H7 (cell line): ENCODE measurements at regions not wholly inside any gene's neighbourhood (a gene's known extent, or its start where the extent isn't known, plus 50 kb on each side); places are given as distances from the start of the nearest gene placed in this dataset.

Source experiments
- DNase-seq: peaks from one replicate; pipeline ENCODE4 v3.0.0; 2012
- H3K27me3 ChIP-seq: 2 replicates; pipeline ENCODE4 v1.6.0; 2011; ENCODE audit warnings: mild to moderate bottlenecking, low read length; ENCODE audit not compliant: control insufficient read depth, insufficient read depth
- H3K36me3 ChIP-seq: replicated peaks from 2 replicates; pipeline ENCODE4 v1.5.1; 2011; ENCODE audit warnings: low read length; ENCODE audit not compliant: control insufficient read depth, insufficient read depth
- H3K4me3 ChIP-seq: 2 replicates; pipeline ENCODE4 v1.5.1; 2011; ENCODE audit warnings: low read depth, mild to moderate bottlenecking, control low read depth, low read length, moderate library complexity; ENCODE audit not compliant: insufficient read depth

DNA sequence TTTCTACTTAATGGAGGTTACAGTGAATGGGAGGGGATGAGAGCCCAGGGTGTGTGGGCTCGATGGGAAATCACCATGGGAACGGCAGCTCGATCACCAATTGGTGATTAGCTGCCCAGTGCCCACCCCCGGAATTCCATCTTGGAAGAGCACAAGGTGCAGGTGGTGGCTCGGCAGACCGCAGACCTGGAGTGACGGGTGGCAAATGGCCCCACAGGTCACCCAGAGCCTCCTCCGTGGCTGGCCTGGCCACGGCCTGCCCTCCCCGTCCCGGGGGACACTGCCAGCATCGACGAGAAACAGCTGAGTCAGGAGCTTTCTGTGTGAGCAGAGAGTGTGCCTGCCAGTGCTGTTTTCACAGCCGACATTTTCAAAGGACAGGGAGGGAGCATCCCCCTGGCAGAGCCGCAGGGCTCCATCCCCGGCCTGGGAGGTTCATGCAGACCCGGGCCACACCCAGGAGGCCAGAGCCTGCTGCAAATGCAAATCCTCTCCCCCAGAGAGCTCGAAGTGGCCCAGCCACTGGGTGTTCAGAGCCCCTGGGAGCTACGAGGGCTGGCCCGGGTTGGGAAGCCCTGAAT, 176.4 kb upstream of the MYT1L start:
- H3K36me3 ChIP-seq, result no peaks in the 10 kb centered on the region
- no peak overlapping the region for H3K4me3 ChIP-seq
- DNase-seq, result peak; percentile 59
- H3K27me3 ChIP-seq, result no peaks in the 10 kb centered on the region

DNA sequence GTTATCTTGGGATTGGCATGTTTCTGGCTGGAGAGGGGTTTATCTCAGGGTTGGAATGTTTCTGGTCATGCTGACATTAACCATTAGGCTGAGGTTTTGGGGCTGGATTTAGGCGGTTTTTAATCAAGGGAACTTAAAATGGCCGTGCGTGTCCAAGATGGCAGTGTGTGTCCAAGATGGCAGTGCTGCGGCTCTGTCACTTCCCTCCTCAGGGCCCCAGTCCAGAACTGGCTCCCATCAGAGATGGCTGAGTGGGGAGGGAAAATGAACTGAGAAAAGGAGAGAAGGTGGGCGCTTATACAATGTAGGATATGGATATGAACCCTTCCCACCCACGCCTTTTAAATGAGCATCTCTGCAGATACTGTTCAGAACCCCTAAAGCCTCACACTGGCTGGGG, 175.5 kb upstream of the MYT1L start:
- Histone ChIP-seq H3K4me3 (no peak overlapping the region), H3K36me3 (no peaks in the 10 kb centered on the region), H3K27me3 (no peaks in the 10 kb centered on the region)
- DNase-seq, result no peak

GRCh38 chr2:2505604-2506003, 174.5 kb upstream of the MYT1L start:
- H3K27me3 ChIP-seq, result no peaks in the 10 kb centered on the region
- H3K36me3 ChIP-seq, result no peaks in the 10 kb centered on the region
- no peak overlapping the region for H3K4me3 ChIP-seq
- DNase-seq, result no peak

DNA sequence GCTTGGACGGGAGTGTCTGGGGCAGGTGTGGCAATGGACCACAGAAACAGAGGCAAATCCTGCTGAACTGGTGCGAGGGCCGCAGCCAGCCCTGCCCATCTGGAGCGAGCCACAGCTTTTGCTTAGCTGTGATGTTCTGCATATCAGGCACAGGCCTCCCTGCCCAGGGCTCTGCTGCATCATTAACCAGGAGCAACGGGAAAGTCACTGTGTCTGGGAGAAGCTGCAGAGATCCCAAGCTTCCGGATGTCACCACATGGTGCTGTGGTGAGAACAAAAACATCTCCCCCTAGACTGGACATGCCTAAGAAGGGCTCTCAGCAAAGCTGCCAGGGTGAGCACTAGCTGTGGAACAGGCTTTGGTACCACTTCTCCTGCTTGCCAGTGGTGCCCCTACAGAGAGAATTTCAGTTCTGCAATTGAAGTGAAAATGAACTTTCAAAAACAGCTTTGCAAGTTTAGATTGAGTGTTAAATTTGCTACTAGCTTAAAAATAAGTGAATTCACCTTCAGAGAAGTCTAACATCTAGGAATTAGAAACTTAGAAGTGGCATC, 172.9 kb upstream of the MYT1L start:
- Histone ChIP-seq H3K27me3 (no peaks in the 10 kb centered on the region), H3K36me3 (no peaks in the 10 kb centered on the region), H3K4me3 (no peak overlapping the region)
- DNase-seq, result no peak

GRCh38 chr2:2502201-2502549, 171.1 kb upstream of the MYT1L start:
- Histone ChIP-seq H3K36me3 (no peaks in the 10 kb centered on the region), H3K27me3 (no peaks in the 10 kb centered on the region), H3K4me3 (no peak overlapping the region)
- no peak for DNase-seq

DNA sequence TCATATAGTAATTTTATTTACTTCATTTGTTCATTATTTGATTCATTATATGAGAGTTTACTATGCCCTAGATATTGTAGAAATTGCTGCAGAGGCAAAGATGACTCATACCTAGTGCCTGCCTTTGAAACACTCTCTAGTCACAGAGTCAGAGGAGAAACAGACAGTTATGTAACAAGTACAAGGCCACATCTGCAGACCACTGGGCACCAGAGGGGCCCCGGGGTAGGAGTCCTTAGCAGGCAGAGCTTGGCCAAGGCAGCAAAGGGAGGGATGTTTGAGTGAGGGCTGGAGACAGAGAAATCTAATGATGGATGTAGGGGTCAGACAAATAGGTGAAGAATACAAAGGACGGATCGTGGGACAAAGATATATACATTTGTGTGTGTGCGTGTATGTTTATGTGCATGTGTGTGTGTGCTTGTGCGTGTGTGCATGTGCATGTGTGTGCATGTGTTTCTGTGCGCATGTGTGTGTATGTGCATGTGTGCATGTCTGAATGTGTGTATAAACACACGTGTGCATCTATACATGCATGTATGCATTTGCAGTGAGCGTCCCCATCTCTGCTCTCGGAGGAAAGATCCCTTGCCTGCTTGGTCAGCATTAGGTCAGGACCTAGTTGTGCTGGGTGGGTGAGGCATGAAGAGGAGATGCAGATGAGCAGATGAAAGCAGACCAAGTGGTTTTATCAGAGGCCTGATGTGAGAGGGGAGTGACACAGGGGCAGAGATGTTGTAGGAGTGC, 170.6 kb upstream of the MYT1L start:
- H3K27me3 ChIP-seq, result no peaks in the 10 kb centered on the region
- H3K36me3 ChIP-seq, result no peaks in the 10 kb centered on the region
- DNase-seq, result no peak

GRCh38 chr2:2495606-2496005, 164.5 kb upstream of the MYT1L start:
- Histone ChIP-seq H3K36me3 (no peaks in the 10 kb centered on the region), H3K4me3 (no peak overlapping the region), H3K27me3 (no peaks in the 10 kb centered on the region)
- no peak for DNase-seq

More for the DNA sequence above, 170.6 kb upstream of the MYT1L start:
- H3K4me3 ChIP-seq, result no peak overlapping the region

- no peaks in the 10 kb centered on the region for H3K36me3 ChIP-seq
- DNase-seq, result no peak
- no peaks in the 10 kb centered on the region for H3K27me3 ChIP-seq
- H3K4me3 ChIP-seq, result no peak overlapping the region
Measured at GRCh38 chr2:2493496-2493895, 162.4 kb upstream of the MYT1L start.

DNA sequence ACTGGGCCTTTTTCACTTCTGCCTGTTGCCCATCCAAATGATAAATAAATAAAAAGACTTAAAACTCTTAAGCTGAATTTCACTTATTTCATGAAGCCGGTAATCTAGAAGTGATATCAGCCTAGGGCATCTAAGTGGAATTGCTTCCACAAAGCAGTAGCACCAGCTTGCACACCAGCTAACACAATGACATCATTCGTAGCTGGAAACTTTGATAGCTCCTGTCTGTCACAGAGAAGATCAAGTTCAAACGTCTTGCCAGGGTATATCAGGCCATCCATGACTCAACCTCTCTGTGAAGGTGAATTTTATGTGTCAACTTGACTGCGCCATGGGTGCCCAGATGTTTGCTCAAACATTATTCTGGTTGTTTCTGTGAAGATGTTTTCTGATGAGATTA, 161.7 kb upstream of the MYT1L start:
- no peaks in the 10 kb centered on the region for H3K27me3 ChIP-seq
- no peaks in the 10 kb centered on the region for H3K36me3 ChIP-seq
- no peak overlapping the region for H3K4me3 ChIP-seq
- DNase-seq, result no peak

DNA sequence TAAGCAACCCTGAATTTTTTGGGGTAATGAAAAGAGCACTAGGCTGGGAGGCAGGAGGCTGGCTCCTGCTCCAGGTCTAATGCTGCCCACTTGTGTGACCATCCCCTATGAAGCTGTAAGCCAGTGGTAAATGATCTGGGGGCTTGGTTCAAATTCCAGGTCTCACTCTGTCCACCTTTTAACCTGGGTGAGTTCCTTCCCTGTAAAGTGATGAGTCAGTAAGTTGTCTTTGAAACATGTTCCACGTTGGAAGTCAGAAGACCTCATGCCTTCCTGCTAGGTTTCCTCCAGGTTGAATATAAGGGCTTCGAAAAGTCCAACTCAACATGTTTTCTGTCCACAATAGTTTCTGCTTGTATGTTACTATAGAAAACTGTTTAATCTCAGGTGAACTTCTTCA, 160.9 kb upstream of the MYT1L start:
- DNase-seq, result no peak
- Histone ChIP-seq H3K36me3 (no peaks in the 10 kb centered on the region), H3K4me3 (no peak overlapping the region), H3K27me3 (no peaks in the 10 kb centered on the region)

DNA sequence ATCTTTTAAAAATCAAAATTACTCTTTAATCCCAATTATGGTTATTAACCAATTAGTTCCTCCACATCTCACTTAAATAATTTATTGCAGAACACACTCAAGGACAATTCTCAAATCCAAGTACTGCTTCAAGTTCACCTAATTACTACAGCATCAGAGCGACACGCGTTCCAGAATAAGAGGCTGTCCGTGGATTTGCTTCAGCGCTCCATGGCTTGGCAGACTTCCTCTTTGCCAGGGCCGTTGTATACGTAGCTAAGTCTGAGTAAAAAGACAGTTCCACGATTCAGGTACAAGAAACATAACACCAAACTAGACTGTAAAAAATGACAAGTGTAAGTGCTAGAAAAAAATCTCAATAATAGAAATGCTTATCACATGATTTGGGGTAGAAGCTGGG, 153.2 kb upstream of the MYT1L start:
- Histone ChIP-seq H3K27me3 (no peaks in the 10 kb centered on the region), H3K36me3 (no peaks in the 10 kb centered on the region), H3K4me3 (no peak overlapping the region)
- no peak for DNase-seq

GRCh38 chr2:2482851-2483250, 151.8 kb upstream of the MYT1L start:
- Histone ChIP-seq H3K4me3 (no peak overlapping the region), H3K36me3 (no peaks in the 10 kb centered on the region), H3K27me3 (no peaks in the 10 kb centered on the region)
- no peak for DNase-seq

- DNase-seq, result no peak
- Histone ChIP-seq H3K36me3 (no peaks in the 10 kb centered on the region), H3K27me3 (no peaks in the 10 kb centered on the region), H3K4me3 (no peak overlapping the region)
Measured at GRCh38 chr2:2472881-2473280, 141.8 kb upstream of the MYT1L start.

DNA sequence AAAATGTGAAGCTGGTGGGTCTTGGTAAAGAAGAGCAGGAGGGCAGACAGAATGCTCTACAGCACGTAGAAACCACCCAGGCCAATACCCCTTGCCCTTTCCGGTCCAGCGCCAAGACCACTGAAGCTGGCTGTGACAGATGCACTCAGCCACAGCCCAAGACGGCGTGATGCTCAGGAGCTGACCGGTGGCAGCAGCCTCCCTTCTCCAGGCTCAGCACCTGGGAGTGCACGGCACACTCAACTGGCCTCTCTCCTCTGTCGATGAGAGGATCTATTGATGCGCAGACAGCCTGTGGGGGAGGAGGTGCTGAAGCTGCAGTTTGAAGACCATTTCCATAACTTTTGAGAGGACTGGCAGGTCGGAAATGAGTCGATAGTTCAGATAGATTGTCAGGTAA, 141.0 kb upstream of the MYT1L start:
- H3K27me3 ChIP-seq, result no peaks in the 10 kb centered on the region
- no peak for DNase-seq
- no peaks in the 10 kb centered on the region for H3K36me3 ChIP-seq
- H3K4me3 ChIP-seq, result no peak overlapping the region

DNA sequence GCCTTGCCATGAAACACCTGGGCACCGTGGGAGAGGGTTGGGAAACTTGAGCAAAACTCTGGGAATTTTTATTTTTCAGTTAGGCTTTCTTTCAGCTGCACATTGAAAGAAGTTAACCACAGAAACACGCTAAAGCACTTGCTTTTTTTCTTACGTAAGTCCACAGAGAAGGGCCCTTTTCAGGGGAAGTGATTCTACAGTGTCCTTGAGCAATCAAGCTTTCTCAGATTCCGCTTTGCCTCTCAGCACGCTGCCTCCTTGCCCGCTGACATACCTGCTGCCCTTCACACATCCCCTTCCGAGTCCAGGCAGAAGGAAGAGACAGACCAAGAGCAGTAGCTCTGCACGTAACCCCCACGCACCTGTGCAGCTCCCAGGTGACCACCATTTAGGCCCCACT, 135.5 kb upstream of the MYT1L start:
- H3K36me3 ChIP-seq, result no peaks in the 10 kb centered on the region
- no peak overlapping the region for H3K4me3 ChIP-seq
- DNase-seq, result no peak
- no peaks in the 10 kb centered on the region for H3K27me3 ChIP-seq
